Frontal cortex (tissue), 3 donors: ENCODE measurements at regions not wholly inside any gene's neighbourhood (a gene's known extent, or its start where the extent isn't known, plus 50 kb on each side); places are given as distances from the start of the nearest gene placed in this dataset.

ENCODE experiments used
- DNase-seq, 2 donors: peaks; one replicate each; pipeline ENCODE4 v3.0.0; 2012; ENCODE audit warnings: low spot score in 2 of 2
- FAIRE-seq: peaks from 2 replicates; lab custom pipeline; 2012; peaks lifted over from hg19 to GRCh38; lab: Jason Lieb, UNC
- donor health status: control.
- donor health status: control.
- donor health status: control.

GRCh38 chr1:83691953-83692500 is 306.9 kb downstream of the TTLL7 start:
- no peak for DNase-seq
- FAIRE-seq = no peak

- FAIRE-seq = no peak
- no peak for DNase-seq
Measured at GRCh38 chr1:83689921-83690868, 308.7 kb downstream of the TTLL7 start.

- FAIRE-seq (no peak), DNase-seq (no peak)
Measured at GRCh38 chr1:83682132-83682531, 316.8 kb downstream of the TTLL7 start.

- no peak for DNase-seq
- no peak for FAIRE-seq
Measured at GRCh38 chr1:83676106-83676505, 322.8 kb downstream of the TTLL7 start.

GRCh38 chr1:83673312-83673711 is 325.6 kb downstream of the TTLL7 start:
- no peak for FAIRE-seq
- no peak for DNase-seq

GRCh38 chr1:83671586-83671985 is 327.3 kb downstream of the TTLL7 start:
- DNase-seq (no peak), FAIRE-seq (no peak)

GRCh38 chr1:83670909-83671565 is 327.9 kb downstream of the TTLL7 start:
- no peak for DNase-seq
- FAIRE-seq = no peak

- FAIRE-seq = no peak
- no peak for DNase-seq
Measured at GRCh38 chr1:83641796-83642443, 357.0 kb downstream of the TTLL7 start.

GRCh38 chr1:83641206-83641658 is 357.7 kb downstream of the TTLL7 start:
- DNase-seq = no peak

GRCh38 chr1:83639785-83640184 is 359.1 kb downstream of the TTLL7 start:
- FAIRE-seq (no peak), DNase-seq (no peak)

More at GRCh38 chr1:83641206-83641658, 357.7 kb downstream of the TTLL7 start:
- no peak for FAIRE-seq

- DNase-seq (no peak), FAIRE-seq (no peak)
Measured at GRCh38 chr1:83637586-83637985, 361.3 kb downstream of the TTLL7 start.

GRCh38 chr1:83637009-83637408 is 361.9 kb downstream of the TTLL7 start:
- no peak for FAIRE-seq
- DNase-seq = no peak

GRCh38 chr1:83632906-83633305 is 366.0 kb downstream of the TTLL7 start:
- DNase-seq = no peak
- no peak for FAIRE-seq

GRCh38 chr1:83631851-83632250 is 367.1 kb downstream of the TTLL7 start:
- FAIRE-seq = no peak
- DNase-seq = no peak

GRCh38 chr1:83627045-83627444 is 371.9 kb downstream of the TTLL7 start:
- FAIRE-seq = no peak
- DNase-seq = no peak

GRCh38 chr1:83626603-83627002 is 372.3 kb downstream of the TTLL7 start:
- DNase-seq (no peak), FAIRE-seq (no peak)

- FAIRE-seq = no peak
- no peak for DNase-seq
Measured at GRCh38 chr1:83625646-83626045, 373.3 kb downstream of the TTLL7 start.

- FAIRE-seq (no peak), DNase-seq (no peak)
Measured at GRCh38 chr1:83620016-83620415, 378.9 kb downstream of the TTLL7 start.

GRCh38 chr1:83619170-83619896 is 379.6 kb downstream of the TTLL7 start:
- DNase-seq (no peak), FAIRE-seq (no peak)

GRCh38 chr1:83617883-83618282 is 381.0 kb downstream of the TTLL7 start:
- no peak for DNase-seq
- no peak for FAIRE-seq
